ENCODE measurements at regions not wholly inside any gene's neighbourhood (a gene's known extent, or its start where the extent isn't known, plus 50 kb on each side); places are given as distances from the start of the nearest gene placed in this dataset.

GRCh38 chr11:79796704-79797103 is 355.9 kb upstream of the TENM4 start:
- no peak for DNase-seq (ENCODE audit: low read depth, low spot score)

- DNase-seq (ENCODE audit: low read depth, low spot score): no peak
Observed at GRCh38 chr11:79794484-79795393, 353.9 kb upstream of the TENM4 start.

GRCh38 chr11:79794057-79794456 is 353.2 kb upstream of the TENM4 start:
- no peak for DNase-seq (ENCODE audit: low read depth, low spot score)

GRCh38 chr11:79786961-79787360 is 346.1 kb upstream of the TENM4 start:
- no peak for DNase-seq (ENCODE audit: low read depth, low spot score)

- DNase-seq (ENCODE audit: low read depth, low spot score): no peak
Observed at GRCh38 chr11:79783833-79784232, 343.0 kb upstream of the TENM4 start.

- DNase-seq (ENCODE audit: low read depth, low spot score): no peak
Observed at GRCh38 chr11:79768343-79768742, 327.5 kb upstream of the TENM4 start.

GRCh38 chr11:79762279-79762921 is 321.6 kb upstream of the TENM4 start:
- no peak for DNase-seq (ENCODE audit: low read depth, low spot score)

GRCh38 chr11:79758325-79758724 is 317.5 kb upstream of the TENM4 start:
- no peak for DNase-seq (ENCODE audit: low read depth, low spot score)

GRCh38 chr11:79747406-79747805 is 306.6 kb upstream of the TENM4 start:
- no peak for DNase-seq (ENCODE audit: low read depth, low spot score)

GRCh38 chr11:79744941-79745340 is 304.1 kb upstream of the TENM4 start:
- no peak for DNase-seq (ENCODE audit: low read depth, low spot score)

- no peak for DNase-seq (ENCODE audit: low read depth, low spot score)
Observed at GRCh38 chr11:79742176-79742575, 301.3 kb upstream of the TENM4 start.

- DNase-seq (ENCODE audit: low read depth, low spot score): no peak
Observed at GRCh38 chr11:79739591-79739990, 298.8 kb upstream of the TENM4 start.

- DNase-seq (ENCODE audit: low read depth, low spot score): no peak
Observed at GRCh38 chr11:79727221-79727620, 286.4 kb upstream of the TENM4 start.

GRCh38 chr11:79720115-79720514 is 279.3 kb upstream of the TENM4 start:
- DNase-seq (ENCODE audit: low read depth, low spot score): no peak

- DNase-seq (ENCODE audit: low read depth, low spot score): no peak
Observed at GRCh38 chr11:79708319-79708932, 267.6 kb upstream of the TENM4 start.

GRCh38 chr11:79705648-79706047 is 264.8 kb upstream of the TENM4 start:
- no peak for DNase-seq (ENCODE audit: low read depth, low spot score)

GRCh38 chr11:79702303-79702702 is 261.5 kb upstream of the TENM4 start:
- DNase-seq (ENCODE audit: low read depth, low spot score): no peak

GRCh38 chr11:79699246-79699645 is 258.4 kb upstream of the TENM4 start:
- DNase-seq (ENCODE audit: low read depth, low spot score): no peak

GRCh38 chr11:79697905-79698304 is 257.1 kb upstream of the TENM4 start:
- no peak for DNase-seq (ENCODE audit: low read depth, low spot score)

GRCh38 chr11:79694368-79694767 is 253.5 kb upstream of the TENM4 start:
- DNase-seq (ENCODE audit: low read depth, low spot score): no peak

GRCh38 chr11:79691445-79691844 is 250.6 kb upstream of the TENM4 start:
- no peak for DNase-seq (ENCODE audit: low read depth, low spot score)

GRCh38 chr11:79686703-79687419 is 246.0 kb upstream of the TENM4 start:
- no peak for DNase-seq (ENCODE audit: low read depth, low spot score)
